ENCODE measurements at regions not wholly inside any gene's neighbourhood (a gene's known extent, or its start where the extent isn't known, plus 50 kb on each side); places are given as distances from the start of the nearest gene placed in this dataset.

GRCh38 chr4:141900856-141901255 is 264.5 kb downstream of the IL15 start:
- in situ Hi-C loops (cut with HindIII; ENCODE audit: extremely low pct_ligation_motif_present, low pct_unique_long_range_greater_than_20kb) (no loop called here), intact Hi-C loops (cut with micrococcal nuclease; ENCODE audit: unreplicated experiment) (no loop called here)
- H2AFZ ChIP-seq (ENCODE audit: low read length) = no peak overlapping the region
- ATAC-seq (no peak), FAIRE-seq (no peak), DNase-seq (ENCODE audit: low spot score) (no peak)
- H3K79me2 ChIP-seq (ENCODE audit: insufficient read depth, low read length) = no peaks in the 10 kb centered on the region
- no peaks in the 10 kb centered on the region for H3K36me3 ChIP-seq (replicated peaks in 1 of 2; ENCODE audit: control insufficient read depth in 1 of 2, insufficient read depth in 2 of 2, low read length in 2 of 2)
- 1% methylated on average over 4 of the region's 4 CpGs for WGBS (ENCODE audit: low lambda C conversion rate)
- H4K20me1 ChIP-seq (ENCODE audit: insufficient read depth, low read length) = no peaks in the 10 kb centered on the region
- no peak overlapping the region for H3K27ac ChIP-seq (ENCODE audit: extremely low read length, insufficient read depth, low read length)
- H3K4me3 ChIP-seq (replicated peaks in 1 of 3; ENCODE audit: insufficient read depth in 1 of 3, low read depth in 2 of 3, low read length in 3 of 3) = no peak overlapping the region
- TF ChIP-seq DRAP1 (CRISPR knock-in tag; IDR thresholded peaks at IDR 0.05) = no peak
- TF ChIP-seq ZNF484 (CRISPR knock-in tag; IDR thresholded peaks at IDR 0.05; ENCODE audit: borderline replicate concordance, low read depth) = no peak
- TF ChIP-seq IKZF1 (IDR thresholded peaks at IDR 0.05) = no peak
- TF ChIP-seq, protein P1, sequence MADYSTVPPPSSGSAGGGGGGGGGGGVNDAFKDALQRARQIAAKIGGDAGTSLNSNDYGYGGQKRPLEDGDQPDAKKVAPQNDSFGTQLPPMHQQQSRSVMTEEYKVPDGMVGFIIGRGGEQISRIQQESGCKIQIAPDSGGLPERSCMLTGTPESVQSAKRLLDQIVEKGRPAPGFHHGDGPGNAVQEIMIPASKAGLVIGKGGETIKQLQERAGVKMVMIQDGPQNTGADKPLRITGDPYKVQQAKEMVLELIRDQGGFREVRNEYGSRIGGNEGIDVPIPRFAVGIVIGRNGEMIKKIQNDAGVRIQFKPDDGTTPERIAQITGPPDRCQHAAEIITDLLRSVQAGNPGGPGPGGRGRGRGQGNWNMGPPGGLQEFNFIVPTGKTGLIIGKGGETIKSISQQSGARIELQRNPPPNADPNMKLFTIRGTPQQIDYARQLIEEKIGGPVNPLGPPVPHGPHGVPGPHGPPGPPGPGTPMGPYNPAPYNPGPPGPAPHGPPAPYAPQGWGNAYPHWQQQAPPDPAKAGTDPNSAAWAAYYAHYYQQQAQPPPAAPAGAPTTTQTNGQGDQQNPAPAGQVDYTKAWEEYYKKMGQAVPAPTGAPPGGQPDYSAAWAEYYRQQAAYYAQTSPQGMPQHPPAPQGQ (CRISPR knock-in tag; IDR thresholded peaks at IDR 0.05; ENCODE audit: borderline replicate concordance) = no peak
- no peak for TF ChIP-seq ISL2 (CRISPR knock-in tag; IDR thresholded peaks at IDR 0.05)
- TF ChIP-seq ZNF616 (CRISPR knock-in tag; IDR thresholded peaks at IDR 0.05; ENCODE audit: low read depth) = no peak
- TF ChIP-seq ZMAT3 (CRISPR knock-in tag; conservative IDR thresholded peaks at IDR 0.05) = no peak
- TF ChIP-seq CBX1 (IDR thresholded peaks at IDR 0.05; ENCODE audit: low read depth) = no peak
- TF ChIP-seq CENPBD1 (CRISPR knock-in tag; IDR thresholded peaks at IDR 0.05; ENCODE audit: borderline replicate concordance, low read depth) = no peak
- TF ChIP-seq RXRA (CRISPR knock-in tag; IDR thresholded peaks at IDR 0.05) = no peak
- no peak for TF ChIP-seq ZSCAN21 (CRISPR knock-in tag; IDR thresholded peaks at IDR 0.05; ENCODE audit: borderline replicate concordance)
- no peaks in the 10 kb centered on the region for H3K4me1 ChIP-seq (ENCODE audit: insufficient read depth, low read length)
- no peaks in the 10 kb centered on the region for H3K27me3 ChIP-seq (ENCODE audit: control insufficient read depth in 1 of 2, insufficient read depth in 2 of 2, low read length in 2 of 2)
- POLR2A ChIA-PET = no interaction called here
- BruUV-seq (replicated peaks) = no TSS peak
- H3K9ac ChIP-seq (ENCODE audit: insufficient read depth, low read depth, low read length) = no peak overlapping the region
- no peaks in the 10 kb centered on the region for H3K9me3 ChIP-seq (ENCODE audit: low read length)
- CTCF ChIA-PET (ENCODE audit: low intra/inter-chr PET ratio, low total read pairs) = no interaction called here
- no peak overlapping the region for H3K4me2 ChIP-seq (ENCODE audit: low read depth, low read length)
